Activated CD4-positive, CD25-positive, alpha-beta regulatory T cell treated with anti-CD3 and anti-CD28 coated beads, Interleukin-2, amount 50 U/mL, for 16 hours (primary cell): ENCODE measurements at regions not wholly inside any gene's neighbourhood (a gene's known extent, or its start where the extent isn't known, plus 50 kb on each side); places are given as distances from the start of the nearest gene placed in this dataset.

Source experiments
- DNase-seq: peaks from one replicate; pipeline ENCODE4 v3.0.0-alpha.2; 2020; ENCODE audit warnings: low read depth, low spot score

- no peak for DNase-seq
Observed at GRCh38 chr1:213861841-213862240, 125.9 kb upstream of the PROX1 start.

- no peak for DNase-seq
Observed at GRCh38 chr1:213864091-213864490, 123.7 kb upstream of the PROX1 start.

- DNase-seq: no peak
Observed at GRCh38 chr1:213868482-213868881, 119.3 kb upstream of the PROX1 start.

GRCh38 chr1:213871179-213871578, 116.6 kb upstream of the PROX1 start:
- DNase-seq: no peak

GRCh38 chr1:213874789-213875188, 113.0 kb upstream of the PROX1 start:
- DNase-seq: no peak

GRCh38 chr1:213876531-213876930, 111.2 kb upstream of the PROX1 start:
- DNase-seq: no peak

GRCh38 chr1:213883618-213884017, 104.2 kb upstream of the PROX1 start:
- no peak for DNase-seq

- DNase-seq: no peak
Observed at GRCh38 chr1:213884402-213884801, 103.4 kb upstream of the PROX1 start.

- no peak for DNase-seq
Observed at GRCh38 chr1:213884942-213885341, 102.8 kb upstream of the PROX1 start.

GRCh38 chr1:213887842-213888241, 99.9 kb upstream of the PROX1 start:
- no peak for DNase-seq

GRCh38 chr1:213891989-213892902, 95.5 kb upstream of the PROX1 start:
- no peak for DNase-seq

- no peak for DNase-seq
Observed at GRCh38 chr1:213898684-213899083, 89.1 kb upstream of the PROX1 start.

- no peak for DNase-seq
Observed at GRCh38 chr1:213899413-213899812, 88.4 kb upstream of the PROX1 start.

GRCh38 chr1:213905344-213905743, 82.4 kb upstream of the PROX1 start:
- DNase-seq: no peak

- DNase-seq: no peak
Observed at GRCh38 chr1:213908521-213908920, 79.3 kb upstream of the PROX1 start.

GRCh38 chr1:213914392-213914791, 73.4 kb upstream of the PROX1 start:
- DNase-seq: no peak

GRCh38 chr1:213921311-213921710, 66.5 kb upstream of the PROX1 start:
- DNase-seq: no peak

GRCh38 chr1:213921712-213922111, 66.1 kb upstream of the PROX1 start:
- DNase-seq: no peak

- DNase-seq: no peak
Observed at GRCh38 chr1:213925531-213926182, 62.1 kb upstream of the PROX1 start.

GRCh38 chr1:213927846-213928245, 59.9 kb upstream of the PROX1 start:
- DNase-seq: no peak

GRCh38 chr1:213929398-213929797, 58.4 kb upstream of the PROX1 start:
- DNase-seq: no peak

GRCh38 chr1:213931836-213932235, 55.9 kb upstream of the PROX1 start:
- no peak for DNase-seq

- DNase-seq: no peak
Observed at GRCh38 chr1:213933336-213933735, 54.4 kb upstream of the PROX1 start.
